GM12878 (cell line): ENCODE measurements at regions not wholly inside any gene's neighbourhood (a gene's known extent, or its start where the extent isn't known, plus 50 kb on each side); places are given as distances from the start of the nearest gene placed in this dataset.
A peak's percentile ranks its signal among the peaks of the same experiment; 100 is the strongest.

ENCODE experiments used
- ATAC-seq: fragments of 200-7000 bp; cut with Tn5 transposase; 3 replicates; pipeline ENCODE4 v1.9.1; 2020; ENCODE audit warnings: mild to moderate bottlenecking, moderate library complexity
- BruUV-seq: library from RNA; stranded (reverse); fragments of 400-500 nt; replicated peaks from 2 replicates; lab custom pipeline; 2021; lab: Mats Ljungman, UMichigan
- CTCF ChIA-PET: fragments of 300-600 bp; sonication (Branson Sonifier 250); formaldehyde crosslinking; extraction: SDS; loops from one replicate; lab custom pipeline; 2021; ENCODE audit warnings: inconsistent platforms; lab: Yijun Ruan, JAX
- POLR2A ChIA-PET: fragments of 350-600 bp; formaldehyde crosslinking; extraction: SDS; loops from one replicate; lab custom pipeline; 2021; ENCODE audit warnings: inconsistent platforms; lab: Charles Lee
- RAD21 ChIA-PET: fragments of 300-600 bp; sonication (Branson Sonifier 250); formaldehyde crosslinking; loops from one replicate; lab custom pipeline; 2023; ENCODE audit warnings: antibody characterized with exemption; ENCODE audit not compliant: unreplicated experiment; lab: Charles Lee
- SMC1A ChIA-PET: fragments of 300-600 bp; sonication (Branson Sonifier 250); formaldehyde crosslinking; loops from one replicate; lab custom pipeline; 2023; ENCODE audit not compliant: unreplicated experiment, uncharacterized antibody; lab: Charles Lee
- DNase-seq: peaks from one replicate; pipeline ENCODE4 v3.0.0-alpha.2; 2011; ENCODE audit warnings: low read depth, low spot score
- FAIRE-seq: peaks from 3 replicates; lab custom pipeline; 2011; peaks lifted over from hg19 to GRCh38; lab: Jason Lieb, UNC
- H2AFZ ChIP-seq: 2 replicates; pipeline ENCODE4 v1.6.0; 2011; ENCODE audit warnings: low read depth, low read length, control low read depth; ENCODE audit not compliant: control insufficient read depth
- H3K27ac ChIP-seq: 2 replicates; pipeline ENCODE4 v1.5.1; 2011; ENCODE audit warnings: control low read depth; ENCODE audit not compliant: control insufficient read depth, insufficient read depth
- H3K27me3 ChIP-seq, 2 experiments: replicated peaks in 1 of 2; 2 replicates each; pipeline versions ENCODE4 v1.6.0 to v1.6.1; 2011; ENCODE audit warnings: low read length in 1 of 2; ENCODE audit not compliant: control insufficient read depth in 2 of 2, insufficient read depth in 2 of 2
- H3K36me3 ChIP-seq, 2 experiments: 2 replicates each; pipeline ENCODE4 v1.5.1; 2011; ENCODE audit warnings: low read length in 1 of 2; ENCODE audit not compliant: control insufficient read depth in 2 of 2, insufficient read depth in 2 of 2
- H3K4me1 ChIP-seq: 2 replicates; pipeline ENCODE4 v1.6.1; 2011; ENCODE audit warnings: mild to moderate bottlenecking, low read length, moderate library complexity, mixed read lengths; ENCODE audit not compliant: control insufficient read depth, insufficient read depth
- H3K4me2 ChIP-seq: 2 replicates; pipeline ENCODE4 v1.6.0; 2011; ENCODE audit warnings: control low read depth; ENCODE audit not compliant: control insufficient read depth, insufficient read depth
- H3K4me3 ChIP-seq: fragments of 200-600 bp; sonication (generic); 2 replicates; pipeline ENCODE4 v1.5.1; 2016
- H3K79me2 ChIP-seq: 2 replicates; pipeline ENCODE4 v1.6.0; 2011; ENCODE audit warnings: low read length; ENCODE audit not compliant: control insufficient read depth, insufficient read depth
- H3K9ac ChIP-seq: 2 replicates; pipeline ENCODE4 v1.8.0; 2011; ENCODE audit warnings: low read length, control low read depth, mixed read lengths; ENCODE audit not compliant: control insufficient read depth, insufficient read depth
- H3K9me3 ChIP-seq: replicated peaks from 3 replicates; pipeline ENCODE4 v1.5.1; 2011; ENCODE audit warnings: mild to moderate bottlenecking, low read length; ENCODE audit not compliant: control insufficient read depth, insufficient read depth
- H4K20me1 ChIP-seq: 2 replicates; pipeline ENCODE4 v1.6.0; 2011; ENCODE audit not compliant: control insufficient read depth, insufficient read depth
- CREB1 ChIP-seq: IDR thresholded peaks from 2 replicates; pipeline ENCODE4 v1.6.1; 2012; ENCODE audit warnings: low read depth, mild to moderate bottlenecking, inconsistent platforms
- CREM ChIP-seq: IDR thresholded peaks from 2 replicates; pipeline ENCODE4 v1.6.1; 2014; ENCODE audit warnings: antibody characterized with exemption, low read depth
- EED ChIP-seq: sonication (generic); IDR thresholded peaks from 2 replicates; pipeline ENCODE4 v1.6.1; 2016; ENCODE audit warnings: antibody characterized with exemption, low read depth
- ELK1 ChIP-seq: IDR thresholded peaks from 2 replicates; pipeline ENCODE4 v1.6.1; 2012; ENCODE audit warnings: low read depth, low read length, improper control_type of control experiment
- HDAC2 ChIP-seq: fragments of 200-600 bp; sonication (generic); IDR thresholded peaks from 2 replicates; pipeline ENCODE4 v1.6.1; 2017
- IKZF1 ChIP-seq: fragments of 450-650 bp; conservative IDR thresholded peaks from 2 replicates; pipeline ENCODE4 v1.6.1; 2017; ENCODE audit warnings: antibody characterized with exemption, mild to moderate bottlenecking
- IKZF2 ChIP-seq, 2 experiments: fragments of 450-650 bp; IDR thresholded peaks; 2 replicates each; pipeline ENCODE4 v1.6.1; 2017; ENCODE audit warnings: mild to moderate bottlenecking in 2 of 2, moderate library complexity in 2 of 2
- JUNB ChIP-seq: IDR thresholded peaks from 2 replicates; pipeline ENCODE4 v1.6.1; 2016; ENCODE audit warnings: antibody characterized with exemption, mild to moderate bottlenecking
- POLR2AphosphoS5 ChIP-seq: IDR thresholded peaks from 2 replicates; pipeline ENCODE4 v1.6.1; 2011; ENCODE audit warnings: mild to moderate bottlenecking, low read length, inconsistent platforms
- POU2F2 ChIP-seq: IDR thresholded peaks from 3 replicates; pipeline ENCODE4 v1.6.1; 2011; ENCODE audit warnings: low read depth, mild to moderate bottlenecking, low read length, borderline replicate concordance
- RAD21 ChIP-seq: IDR thresholded peaks from 2 replicates; pipeline ENCODE4 v1.6.1; 2011; ENCODE audit warnings: mild to moderate bottlenecking, low read depth, low read length, moderate library complexity; ENCODE audit not compliant: insufficient read depth
- SP1 ChIP-seq: IDR thresholded peaks from one replicate; pipeline ENCODE4 v1.6.1; 2011; ENCODE audit warnings: low read depth, low read length
- TAF1 ChIP-seq: IDR thresholded peaks from 2 replicates; pipeline ENCODE4 v1.6.1; 2011; ENCODE audit warnings: mild to moderate bottlenecking, low read depth, low read length, borderline replicate concordance
- WGBS: methylation state at CpG from one replicate; pipeline ENCODE4 v1.1.6; 2016; ENCODE audit warnings: low lambda C conversion rate; ENCODE audit not compliant: insufficient replicate concordance, insufficient coverage; ENCODE audit errors: missing lambda C conversion rate; 5-methylcytosine and 5-hydroxymethylcytosine counted together
- in situ Hi-C: fragments of 300-500 bp; cut with MboI; formaldehyde crosslinking; loops from 9 replicates; pipeline ENCODE4 v1.14.3; 2018; ENCODE audit warnings: mixed read lengths
- intact Hi-C: fragments of 100-400 bp; cut with micrococcal nuclease; formaldehyde crosslinking; loops from one replicate; pipeline ENCODE4 v1.14.2; 2022; ENCODE audit not compliant: unreplicated experiment

GRCh38 chr5:173733831-173734501, 117.5 kb upstream of the BOD1 start:
- Histone ChIP-seq H3K36me3 (no peaks in the 10 kb centered on the region), H3K79me2 (no peaks in the 10 kb centered on the region), H2AFZ (peak overlapping the region; percentile 65), H3K4me1 (peaks cover 53% of the 10 kb centered on the region), H3K4me3 (no peak overlapping the region), H4K20me1 (no peaks in the 10 kb centered on the region), H3K9ac (no peak overlapping the region), H3K27ac (peak overlapping the region; percentile 43), H3K27me3 (no peaks in the 10 kb centered on the region), H3K4me2 (peak overlapping the region; percentile 39), H3K9me3 (no peaks in the 10 kb centered on the region)
- ATAC-seq: peak; percentile 10; the same call in 2 of the 3 replicates
- intact Hi-C loops: no loop called here
- ChIA-PET CTCF (interaction anchor here (0.6 to 1.2 kb wide), 5 partner anchors 8 to 192 kb away, joined by 3 to 5 read pairs (median 3); no protein-coding TSS in a partner anchor), POLR2A (interaction anchor here (0.9 to 1.1 kb wide), 3 partner anchors 11 to 26 kb away, joined by 3 to 5 read pairs (median 3); no protein-coding TSS in a partner anchor), SMC1A (interaction anchor here (0.7 to 4.4 kb wide), 14 partner anchors 10 to 193 kb away, joined by 3 to 28 read pairs (median 4); no protein-coding TSS in a partner anchor), RAD21 (interaction anchor here (0.6 to 5.5 kb wide), 9 partner anchors 8 to 191 kb away, joined by 3 to 22 read pairs (median 4); no protein-coding TSS in a partner anchor)
- FAIRE-seq: peak; percentile 35
- WGBS: 17% methylated on average over 18 of the region's 18 CpGs
- in situ Hi-C loops: no loop called here
- DNase-seq: peak; percentile 28
- TF ChIP-seq IKZF2 (IDR thresholded peaks at IDR 0.05) (0 out of 4 replicates have a peak, but pooled peaks have one; percentile 11 to 23), SP1 (peak; percentile 10), POLR2AphosphoS5 (peak; percentile 31; the same call in 1 of the 2 replicates), POU2F2 (peak; percentile 76; the same call in 2 of the 3 replicates), IKZF1 (peak; percentile 46), CREB1 (0 out of 2 replicates have a peak, but pooled peaks have one; percentile 18), CREM (0 out of 2 replicates have a peak, but pooled peaks have one; percentile 32), RAD21 (0 out of 2 replicates have a peak, but pooled peaks have one; percentile 16), JUNB (no peak), ELK1 (no peak), HDAC2 (no peak), TAF1 (peak; percentile 15; the same call in 1 of the 2 replicates), EED (peak; percentile 45)
- BruUV-seq: no TSS peak
